C4-2B (cell line): ENCODE measurements at regions not wholly inside any gene's neighbourhood (a gene's known extent, or its start where the extent isn't known, plus 50 kb on each side); places are given as distances from the start of the nearest gene placed in this dataset.
"Not testable (repeated sequence)": the region's sequence is repeated elsewhere in the genome, so short reads cannot be mapped to it uniquely, and the experiment has no call there.

Experiments used
- ZFX ChIP-seq: fragments of 450-650 bp; IDR thresholded peaks from 2 replicates; pipeline ENCODE4 v1.6.1; 2017
- TF ChIP-seq, protein P1 (sequence below): fragments of 450-650 bp; conservative IDR thresholded peaks from 2 replicates; pipeline ENCODE4 v1.5.1; 2017; ENCODE audit warnings: mild to moderate bottlenecking

DNA sequence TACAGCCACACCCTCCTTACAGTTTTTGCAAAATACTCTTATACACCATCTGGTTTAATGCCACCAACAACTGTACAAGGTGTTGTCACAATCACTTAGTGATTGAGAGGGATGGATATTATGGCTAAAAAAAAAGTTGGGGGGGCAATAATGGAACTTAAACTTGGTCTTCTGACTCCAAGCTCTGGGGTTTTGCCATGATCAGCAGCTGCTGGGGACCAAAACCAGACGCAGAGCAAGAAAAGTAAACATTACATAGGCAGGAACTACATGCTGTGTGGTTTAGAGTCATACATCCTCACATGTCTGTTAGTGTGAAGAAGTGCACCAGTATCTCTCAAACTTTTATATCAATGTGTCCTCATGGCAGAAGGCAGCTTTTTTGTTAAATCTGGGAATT is 152.4 kb downstream of the TBC1D2B start:
- TF ChIP-seq, protein P1, sequence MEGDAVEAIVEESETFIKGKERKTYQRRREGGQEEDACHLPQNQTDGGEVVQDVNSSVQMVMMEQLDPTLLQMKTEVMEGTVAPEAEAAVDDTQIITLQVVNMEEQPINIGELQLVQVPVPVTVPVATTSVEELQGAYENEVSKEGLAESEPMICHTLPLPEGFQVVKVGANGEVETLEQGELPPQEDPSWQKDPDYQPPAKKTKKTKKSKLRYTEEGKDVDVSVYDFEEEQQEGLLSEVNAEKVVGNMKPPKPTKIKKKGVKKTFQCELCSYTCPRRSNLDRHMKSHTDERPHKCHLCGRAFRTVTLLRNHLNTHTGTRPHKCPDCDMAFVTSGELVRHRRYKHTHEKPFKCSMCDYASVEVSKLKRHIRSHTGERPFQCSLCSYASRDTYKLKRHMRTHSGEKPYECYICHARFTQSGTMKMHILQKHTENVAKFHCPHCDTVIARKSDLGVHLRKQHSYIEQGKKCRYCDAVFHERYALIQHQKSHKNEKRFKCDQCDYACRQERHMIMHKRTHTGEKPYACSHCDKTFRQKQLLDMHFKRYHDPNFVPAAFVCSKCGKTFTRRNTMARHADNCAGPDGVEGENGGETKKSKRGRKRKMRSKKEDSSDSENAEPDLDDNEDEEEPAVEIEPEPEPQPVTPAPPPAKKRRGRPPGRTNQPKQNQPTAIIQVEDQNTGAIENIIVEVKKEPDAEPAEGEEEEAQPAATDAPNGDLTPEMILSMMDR, result not testable (repeated sequence)
- not testable (repeated sequence) for TF ChIP-seq ZFX
